ENCODE measurements at regions not wholly inside any gene's neighbourhood (a gene's known extent, or its start where the extent isn't known, plus 50 kb on each side); places are given as distances from the start of the nearest gene placed in this dataset.

DNA sequence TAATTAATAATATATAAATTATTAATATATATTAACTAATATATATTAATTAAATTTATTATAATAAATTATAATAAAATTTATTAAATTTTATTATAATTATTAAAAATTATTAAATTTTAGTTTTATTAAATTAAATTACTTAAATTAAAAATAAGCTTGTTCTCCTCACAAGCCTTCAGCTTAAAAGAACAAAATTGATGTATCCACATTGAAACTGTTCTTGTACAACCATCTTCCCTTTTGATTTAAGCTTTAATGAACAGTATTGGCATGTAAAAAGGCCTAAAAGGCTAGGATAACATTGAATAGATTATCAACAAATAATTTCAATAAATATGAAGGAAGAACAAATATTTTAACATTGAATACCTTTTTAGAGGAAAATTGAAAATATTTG is 62.4 kb upstream of the XIRP2 start:
- TF ChIP-seq, protein P1, sequence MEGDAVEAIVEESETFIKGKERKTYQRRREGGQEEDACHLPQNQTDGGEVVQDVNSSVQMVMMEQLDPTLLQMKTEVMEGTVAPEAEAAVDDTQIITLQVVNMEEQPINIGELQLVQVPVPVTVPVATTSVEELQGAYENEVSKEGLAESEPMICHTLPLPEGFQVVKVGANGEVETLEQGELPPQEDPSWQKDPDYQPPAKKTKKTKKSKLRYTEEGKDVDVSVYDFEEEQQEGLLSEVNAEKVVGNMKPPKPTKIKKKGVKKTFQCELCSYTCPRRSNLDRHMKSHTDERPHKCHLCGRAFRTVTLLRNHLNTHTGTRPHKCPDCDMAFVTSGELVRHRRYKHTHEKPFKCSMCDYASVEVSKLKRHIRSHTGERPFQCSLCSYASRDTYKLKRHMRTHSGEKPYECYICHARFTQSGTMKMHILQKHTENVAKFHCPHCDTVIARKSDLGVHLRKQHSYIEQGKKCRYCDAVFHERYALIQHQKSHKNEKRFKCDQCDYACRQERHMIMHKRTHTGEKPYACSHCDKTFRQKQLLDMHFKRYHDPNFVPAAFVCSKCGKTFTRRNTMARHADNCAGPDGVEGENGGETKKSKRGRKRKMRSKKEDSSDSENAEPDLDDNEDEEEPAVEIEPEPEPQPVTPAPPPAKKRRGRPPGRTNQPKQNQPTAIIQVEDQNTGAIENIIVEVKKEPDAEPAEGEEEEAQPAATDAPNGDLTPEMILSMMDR (IDR thresholded peaks at IDR 0.05), result no peak
- TF ChIP-seq POLR2A (IDR thresholded peaks at IDR 0.05), result no peak
